ENCODE measurements at regions not wholly inside any gene's neighbourhood (a gene's known extent, or its start where the extent isn't known, plus 50 kb on each side); places are given as distances from the start of the nearest gene placed in this dataset.

DNA sequence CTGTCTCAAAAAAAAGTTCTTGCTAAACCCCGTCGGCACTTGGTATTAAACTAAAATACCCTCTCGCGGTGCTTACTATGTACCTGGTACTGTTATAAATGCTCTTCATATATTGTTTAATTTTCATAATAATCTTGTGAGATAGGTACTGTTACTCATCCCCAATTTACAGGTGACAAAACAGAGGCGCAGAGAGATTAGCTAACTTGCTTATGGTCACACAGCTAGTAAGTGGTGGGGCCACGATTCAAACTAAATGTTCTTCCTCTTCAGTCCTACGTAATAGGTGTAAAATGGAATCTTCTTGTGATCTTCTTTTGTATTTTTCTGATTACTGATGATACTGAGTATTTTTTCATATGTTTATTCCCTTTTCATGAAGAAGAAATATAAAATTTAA is 51.3 kb downstream of the TET3 start:
- H3K4me3 Mint-ChIP-seq, result no peak overlapping the region

DNA sequence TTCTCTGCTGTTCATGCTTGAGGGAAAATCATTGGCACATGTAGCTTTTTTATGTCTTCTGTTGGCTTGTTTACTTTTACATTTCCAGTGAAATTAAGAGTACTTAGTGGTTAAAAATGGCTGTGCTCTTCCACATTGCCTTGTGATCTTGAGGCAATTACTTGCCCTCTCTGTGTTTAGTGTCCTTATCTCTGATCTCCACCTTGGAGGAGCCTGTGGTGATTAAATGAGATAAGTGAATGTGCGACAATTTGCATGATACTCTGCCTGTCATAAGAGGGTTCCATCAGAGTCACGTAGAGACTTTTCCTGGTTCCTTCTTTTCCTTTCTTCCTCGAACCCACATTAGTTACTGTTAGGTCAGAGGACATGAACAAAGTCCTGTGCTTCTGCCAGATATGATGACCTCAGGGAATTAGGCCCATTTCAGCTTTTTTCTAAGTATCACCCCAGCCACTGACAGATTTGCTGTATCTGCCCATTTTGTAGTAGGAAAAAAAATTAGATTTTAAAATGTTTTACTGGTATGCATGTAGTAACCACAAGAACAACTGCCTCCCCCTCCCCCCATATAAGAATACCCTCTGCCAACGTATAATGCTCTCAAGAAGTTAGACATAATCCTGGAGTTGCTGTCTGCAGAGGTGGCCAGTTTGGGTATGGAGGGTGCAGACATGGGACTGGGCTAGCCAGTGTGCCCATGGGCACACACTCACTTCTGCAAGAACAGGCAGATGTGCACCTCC is 51.9 kb downstream of the TET3 start:
- no peak for DNase-seq
- peaks cover 65% of the 10 kb centered on the region for H3K4me1 Mint-ChIP-seq
- peaks cover 4% of the 10 kb centered on the region for H3K27me3 Mint-ChIP-seq
- H3K9me3 Mint-ChIP-seq, result no peaks in the 10 kb centered on the region
- H3K4me3 Mint-ChIP-seq, result no peak overlapping the region
- peaks cover 6% of the 10 kb centered on the region for H3K36me3 Mint-ChIP-seq
- H3K27ac Mint-ChIP-seq, result no peak overlapping the region
- CTCF ChIA-PET, result no interaction called here

More for the DNA sequence above, 51.3 kb downstream of the TET3 start:
- Mint-ChIP-seq H3K27me3 (peaks cover 4% of the 10 kb centered on the region), H3K36me3 (peaks cover 6% of the 10 kb centered on the region), H3K9me3 (no peaks in the 10 kb centered on the region), H3K4me1 (peaks cover 67% of the 10 kb centered on the region), H3K27ac (no peak overlapping the region)
- CTCF ChIA-PET, result no interaction called here
- DNase-seq, result no peak

DNA sequence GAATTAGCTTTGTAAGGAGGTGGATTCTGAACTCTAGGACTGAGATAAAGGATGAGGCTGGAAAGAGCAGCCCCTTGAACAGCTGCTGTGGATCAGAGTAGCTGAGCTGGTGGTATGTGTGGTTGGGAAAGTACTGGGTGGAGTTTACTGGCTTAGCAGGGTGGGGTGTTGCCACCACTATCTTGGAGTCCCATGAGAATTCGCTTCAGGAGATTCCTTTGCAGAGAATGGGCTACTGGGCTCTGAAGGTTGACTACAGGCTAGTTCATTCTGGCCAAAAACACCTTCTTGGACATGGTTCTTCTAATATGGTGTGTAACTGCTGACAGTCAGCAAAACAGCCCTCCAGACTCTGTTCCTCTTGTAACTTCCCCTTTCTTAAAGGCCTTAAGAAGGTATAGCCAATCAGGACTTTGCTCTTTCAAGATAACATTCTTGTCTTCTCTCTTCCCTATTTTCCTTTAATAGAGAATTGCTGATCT is 52.7 kb downstream of the TET3 start:
- H3K4me3 Mint-ChIP-seq, result no peak overlapping the region
- H3K9me3 Mint-ChIP-seq, result no peaks in the 10 kb centered on the region

DNA sequence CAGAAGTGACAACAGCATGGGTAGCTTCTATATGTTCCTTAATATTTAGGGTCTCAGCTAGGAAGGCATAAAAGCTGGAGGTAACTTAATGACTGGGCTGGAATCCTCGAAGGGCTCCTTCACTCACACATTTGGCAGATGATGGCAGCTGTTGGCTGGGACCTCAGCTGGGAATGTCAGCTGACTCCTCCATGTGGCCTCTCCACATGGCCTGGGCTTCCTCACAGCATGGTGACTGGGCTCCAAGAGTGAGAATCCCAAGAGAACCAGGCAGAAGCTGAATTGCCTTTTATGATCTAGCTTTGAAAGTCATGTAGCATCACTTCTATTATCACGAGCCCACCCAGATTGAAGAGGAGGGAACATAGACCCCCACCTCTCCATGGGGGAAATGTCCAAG is 54.9 kb downstream of the TET3 start:
- Mint-ChIP-seq H3K27ac (no peak overlapping the region), H3K4me3 (no peak overlapping the region), H3K27me3 (no peaks in the 10 kb centered on the region), H3K36me3 (peaks cover 6% of the 10 kb centered on the region), H3K4me1 (peaks cover 53% of the 10 kb centered on the region), H3K9me3 (no peaks in the 10 kb centered on the region)
- no peak for DNase-seq
- CTCF ChIA-PET, result no interaction called here

More for the DNA sequence above, 52.7 kb downstream of the TET3 start:
- DNase-seq, result no peak
- Mint-ChIP-seq H3K27ac (no peak overlapping the region), H3K36me3 (peaks cover 6% of the 10 kb centered on the region), H3K27me3 (no peaks in the 10 kb centered on the region), H3K4me1 (peaks cover 61% of the 10 kb centered on the region)
- CTCF ChIA-PET, result no interaction called here

DNA sequence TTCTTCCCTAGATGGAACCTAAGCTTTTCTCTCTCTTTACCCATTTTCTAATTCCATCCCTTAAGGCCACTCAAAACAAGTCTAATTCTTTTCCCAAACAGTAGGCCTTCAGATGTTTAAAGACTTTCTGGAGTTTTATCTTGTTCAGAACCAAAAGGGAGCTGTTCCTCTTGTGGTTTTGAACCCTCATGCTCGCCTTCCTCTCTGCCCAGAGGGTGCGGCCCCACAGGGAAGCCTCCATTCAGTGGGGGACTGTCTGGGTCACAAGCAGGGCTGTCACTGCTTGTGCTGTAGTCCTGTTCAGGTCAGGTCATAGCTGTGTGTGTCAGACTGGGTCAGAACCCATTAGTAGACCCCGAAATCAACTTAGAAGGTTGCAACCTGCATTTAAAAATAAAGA is 56.5 kb downstream of the TET3 start:
- peaks cover 49% of the 10 kb centered on the region for H3K4me1 Mint-ChIP-seq

DNA sequence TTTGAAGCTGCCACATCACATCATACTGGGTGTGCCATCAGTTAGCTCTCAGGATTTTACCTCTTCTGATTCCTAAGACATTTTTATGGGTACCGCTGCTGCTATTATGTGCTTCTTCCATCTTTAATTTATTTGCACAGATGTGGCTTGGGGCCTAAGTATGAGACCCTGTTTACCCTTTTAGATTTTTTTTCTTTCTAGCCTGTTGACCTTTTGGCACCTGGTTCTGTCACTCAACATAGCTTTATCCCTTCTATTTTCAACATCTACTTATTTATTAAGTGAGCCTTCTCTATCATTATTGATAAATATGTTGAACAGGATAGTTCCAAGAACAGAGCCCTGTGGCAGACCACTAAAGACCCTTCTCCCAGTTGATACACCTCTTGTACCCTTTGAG is 57.0 kb downstream of the TET3 start:
- DNase-seq, result no peak
- Mint-ChIP-seq H3K9me3 (no peaks in the 10 kb centered on the region), H3K4me1 (peaks cover 44% of the 10 kb centered on the region), H3K4me3 (no peak overlapping the region), H3K27ac (no peak overlapping the region), H3K36me3 (peaks cover 13% of the 10 kb centered on the region), H3K27me3 (no peaks in the 10 kb centered on the region)
- CTCF ChIA-PET, result interaction anchor here (0.7 kb wide), 1 partner anchor 11 kb away, joined by 3 read pairs; no protein-coding TSS in a partner anchor

More for the DNA sequence above, 56.5 kb downstream of the TET3 start:
- no peaks in the 10 kb centered on the region for H3K9me3 Mint-ChIP-seq
- H3K27ac Mint-ChIP-seq, result no peak overlapping the region
- peaks cover 9% of the 10 kb centered on the region for H3K36me3 Mint-ChIP-seq
- CTCF ChIA-PET, result interaction anchor here (0.7 to 1.3 kb wide), 3 partner anchors 12 to 79 kb away, joined by 3 to 4 read pairs (median 3); no protein-coding TSS in a partner anchor
- DNase-seq, result no peak
- no peak overlapping the region for H3K4me3 Mint-ChIP-seq
- H3K27me3 Mint-ChIP-seq, result no peaks in the 10 kb centered on the region

DNA sequence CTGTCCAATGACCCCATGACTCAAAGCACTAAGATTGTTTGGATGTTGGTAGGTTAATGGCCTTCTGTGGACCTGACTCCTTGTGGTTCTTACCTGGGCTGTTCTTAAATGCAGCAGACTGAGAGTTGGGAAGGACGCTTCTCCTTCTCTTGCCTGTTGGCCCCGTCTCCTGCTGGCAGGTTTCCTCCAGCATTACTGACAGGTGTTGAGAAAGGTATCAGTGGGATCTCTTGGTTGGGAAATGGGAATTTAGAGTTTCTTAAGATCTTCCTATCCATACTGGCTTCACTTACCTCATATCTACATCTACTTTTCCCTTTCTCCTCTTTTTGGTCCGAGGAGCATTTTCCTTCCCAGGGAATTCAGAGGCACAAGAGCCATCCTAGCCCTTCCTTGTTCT is 57.9 kb downstream of the TET3 start:
- Mint-ChIP-seq H3K36me3 (peaks cover 21% of the 10 kb centered on the region), H3K4me1 (peaks cover 35% of the 10 kb centered on the region), H3K27me3 (no peaks in the 10 kb centered on the region), H3K27ac (no peak overlapping the region), H3K9me3 (no peaks in the 10 kb centered on the region), H3K4me3 (no peak overlapping the region)
- CTCF ChIA-PET, result no interaction called here
- DNase-seq, result no peak

DNA sequence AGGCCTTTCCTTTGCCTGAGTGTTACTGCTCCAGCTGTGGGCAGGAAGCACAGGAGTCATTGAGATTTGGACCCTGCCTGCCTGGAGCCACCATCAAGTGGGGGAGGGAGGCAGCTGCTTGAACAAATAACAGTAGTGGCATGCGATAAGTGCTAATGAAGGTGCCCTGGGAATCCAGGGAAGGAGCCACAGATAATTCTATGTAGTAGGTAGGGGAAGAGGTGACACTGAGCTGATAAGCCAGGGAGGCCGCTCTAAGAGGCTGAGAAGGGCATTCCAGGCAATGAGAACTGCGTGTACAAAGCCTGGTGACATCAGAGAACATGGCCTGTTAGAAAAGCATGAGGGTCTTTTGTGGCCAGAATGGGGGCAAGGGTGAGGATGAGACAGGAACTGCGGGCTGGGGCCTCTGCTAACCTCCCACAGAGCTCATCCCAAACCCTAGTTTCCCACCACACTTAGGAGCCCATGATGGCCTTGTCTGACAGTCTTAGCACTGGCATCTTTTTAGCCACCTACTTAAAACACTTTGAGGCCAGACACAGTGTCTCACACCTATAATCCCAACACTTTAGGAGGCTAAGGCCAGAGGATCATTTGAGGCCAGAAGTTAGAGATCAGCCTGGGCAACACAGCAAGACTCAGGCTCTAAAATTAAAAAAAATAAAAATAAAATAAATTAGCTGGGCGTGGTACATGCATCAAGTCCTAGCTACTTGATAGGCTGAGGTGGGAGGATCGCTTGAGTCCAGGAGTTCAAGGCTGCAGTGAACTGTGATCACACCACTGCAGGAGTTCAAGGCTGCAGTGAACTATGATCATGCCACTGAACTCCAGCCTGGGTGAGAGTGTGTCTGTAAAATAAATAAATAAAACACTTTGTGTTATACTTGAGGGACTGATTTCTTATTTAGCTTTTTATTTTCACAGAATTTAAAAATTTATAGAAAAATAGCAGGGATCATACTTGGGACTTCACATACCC is 58.9 kb downstream of the TET3 start:
- DNase-seq, result no peak
- Mint-ChIP-seq H3K9me3 (no peaks in the 10 kb centered on the region), H3K27ac (no peak overlapping the region), H3K4me1 (peaks cover 28% of the 10 kb centered on the region), H3K36me3 (peaks cover 28% of the 10 kb centered on the region), H3K4me3 (no peak overlapping the region), H3K27me3 (no peaks in the 10 kb centered on the region)
- CTCF ChIA-PET, result no interaction called here

DNA sequence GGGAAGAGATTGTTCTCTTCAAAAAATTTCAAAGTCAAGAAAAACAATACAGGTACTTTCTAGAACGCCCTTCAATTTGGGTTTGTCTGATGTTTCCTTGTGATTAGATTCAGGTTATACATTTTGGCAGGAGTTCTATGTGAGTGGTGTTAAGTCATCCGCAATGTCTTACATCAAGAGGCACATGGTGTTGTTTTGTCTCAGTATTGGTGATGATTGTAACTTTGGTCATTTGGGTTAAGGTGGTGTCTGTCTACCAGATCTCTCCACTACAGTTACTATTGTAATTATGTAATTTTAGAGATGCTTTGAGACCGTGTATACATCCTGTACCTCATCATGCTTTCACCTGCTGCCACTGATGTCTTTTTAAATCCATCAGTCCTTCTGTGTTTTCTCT is 60.3 kb downstream of the TET3 start:
- Mint-ChIP-seq H3K27ac (no peak overlapping the region), H3K9me3 (no peaks in the 10 kb centered on the region), H3K36me3 (peaks cover 30% of the 10 kb centered on the region), H3K4me1 (peaks cover 25% of the 10 kb centered on the region), H3K4me3 (no peak overlapping the region), H3K27me3 (no peaks in the 10 kb centered on the region)
- CTCF ChIA-PET, result no interaction called here
- no peak for DNase-seq

DNA sequence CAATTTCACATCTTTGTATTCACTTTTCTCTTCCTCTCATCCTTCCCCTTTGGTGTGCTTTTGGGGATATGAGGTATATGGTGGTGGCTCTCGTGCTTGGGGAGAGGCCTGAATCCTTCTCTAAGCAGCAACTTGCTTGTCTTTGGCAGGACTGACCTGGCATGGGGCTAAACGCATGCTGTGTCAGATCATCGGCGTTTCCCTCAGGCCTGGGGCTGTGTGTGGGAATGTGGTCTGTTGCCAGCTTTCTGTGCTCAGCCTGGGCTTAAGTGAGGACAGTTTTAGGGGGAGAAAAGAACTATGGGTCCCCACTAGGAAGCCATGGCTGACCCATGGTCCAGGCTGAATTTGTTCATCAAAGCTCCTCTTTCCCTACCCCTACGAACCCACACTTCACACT is 60.7 kb downstream of the TET3 start:
- Mint-ChIP-seq H3K27me3 (no peaks in the 10 kb centered on the region), H3K27ac (no peak overlapping the region), H3K9me3 (no peaks in the 10 kb centered on the region), H3K4me3 (no peak overlapping the region), H3K4me1 (peaks cover 21% of the 10 kb centered on the region), H3K36me3 (peaks cover 28% of the 10 kb centered on the region)
- no peak for DNase-seq
- CTCF ChIA-PET, result no interaction called here

DNA sequence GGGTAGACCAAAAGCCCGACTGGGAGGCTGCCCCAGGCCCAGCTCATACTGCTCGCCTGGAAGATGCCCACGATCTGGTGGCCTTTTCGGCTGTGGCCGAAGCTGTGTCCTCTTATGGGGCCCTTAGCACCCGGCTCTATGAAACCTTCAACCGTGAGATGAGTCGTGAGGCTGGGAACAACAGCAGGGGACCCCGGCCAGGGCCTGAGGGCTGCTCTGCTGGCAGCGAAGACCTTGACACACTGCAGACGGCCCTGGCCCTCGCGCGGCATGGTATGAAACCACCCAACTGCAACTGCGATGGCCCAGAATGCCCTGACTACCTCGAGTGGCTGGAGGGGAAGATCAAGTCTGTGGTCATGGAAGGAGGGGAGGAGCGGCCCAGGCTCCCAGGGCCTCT is 61.7 kb downstream of the TET3 start:
- Mint-ChIP-seq H3K27me3 (no peaks in the 10 kb centered on the region), H3K27ac (no peak overlapping the region), H3K36me3 (peaks cover 28% of the 10 kb centered on the region), H3K4me1 (peaks cover 14% of the 10 kb centered on the region), H3K4me3 (no peak overlapping the region), H3K9me3 (no peaks in the 10 kb centered on the region)
- CTCF ChIA-PET, result no interaction called here
- DNase-seq, result no peak

DNA sequence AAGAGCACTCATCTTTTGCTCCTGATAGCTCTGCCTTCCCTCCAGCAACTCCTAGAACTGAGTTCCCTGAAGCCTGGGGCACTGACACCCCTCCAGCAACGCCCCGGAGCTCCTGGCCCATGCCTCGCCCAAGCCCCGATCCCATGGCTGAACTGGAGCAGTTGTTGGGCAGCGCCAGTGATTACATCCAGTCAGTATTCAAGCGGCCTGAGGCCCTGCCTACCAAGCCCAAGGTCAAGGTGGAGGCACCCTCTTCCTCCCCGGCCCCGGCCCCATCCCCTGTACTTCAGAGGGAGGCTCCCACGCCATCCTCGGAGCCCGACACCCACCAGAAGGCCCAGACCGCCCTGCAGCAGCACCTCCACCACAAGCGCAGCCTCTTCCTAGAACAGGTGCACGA is 62.4 kb downstream of the TET3 start:
- CTCF ChIA-PET, result no interaction called here
- no peak for DNase-seq
- peaks cover 15% of the 10 kb centered on the region for H3K4me1 Mint-ChIP-seq
- H3K27me3 Mint-ChIP-seq, result no peaks in the 10 kb centered on the region
- peak overlapping the region; percentile 26 for H3K27ac Mint-ChIP-seq
- H3K36me3 Mint-ChIP-seq, result peaks cover 28% of the 10 kb centered on the region
- no peak overlapping the region for H3K4me3 Mint-ChIP-seq
- no peaks in the 10 kb centered on the region for H3K9me3 Mint-ChIP-seq

DNA sequence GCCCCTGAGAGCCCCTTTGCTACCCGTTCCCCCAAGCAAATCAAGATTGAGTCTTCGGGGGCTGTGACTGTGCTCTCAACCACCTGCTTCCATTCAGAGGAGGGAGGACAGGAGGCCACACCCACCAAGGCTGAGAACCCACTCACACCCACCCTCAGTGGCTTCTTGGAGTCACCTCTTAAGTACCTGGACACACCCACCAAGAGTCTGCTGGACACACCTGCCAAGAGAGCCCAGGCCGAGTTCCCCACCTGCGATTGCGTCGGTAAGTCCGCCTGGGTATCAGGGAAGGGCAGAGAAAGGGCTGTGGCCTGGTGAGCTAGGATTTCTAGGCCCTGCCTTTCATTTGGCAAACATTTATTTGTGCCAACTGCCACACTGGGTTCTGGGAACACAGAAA is 63.4 kb downstream of the TET3 start:
- CTCF ChIA-PET, result no interaction called here

DNA sequence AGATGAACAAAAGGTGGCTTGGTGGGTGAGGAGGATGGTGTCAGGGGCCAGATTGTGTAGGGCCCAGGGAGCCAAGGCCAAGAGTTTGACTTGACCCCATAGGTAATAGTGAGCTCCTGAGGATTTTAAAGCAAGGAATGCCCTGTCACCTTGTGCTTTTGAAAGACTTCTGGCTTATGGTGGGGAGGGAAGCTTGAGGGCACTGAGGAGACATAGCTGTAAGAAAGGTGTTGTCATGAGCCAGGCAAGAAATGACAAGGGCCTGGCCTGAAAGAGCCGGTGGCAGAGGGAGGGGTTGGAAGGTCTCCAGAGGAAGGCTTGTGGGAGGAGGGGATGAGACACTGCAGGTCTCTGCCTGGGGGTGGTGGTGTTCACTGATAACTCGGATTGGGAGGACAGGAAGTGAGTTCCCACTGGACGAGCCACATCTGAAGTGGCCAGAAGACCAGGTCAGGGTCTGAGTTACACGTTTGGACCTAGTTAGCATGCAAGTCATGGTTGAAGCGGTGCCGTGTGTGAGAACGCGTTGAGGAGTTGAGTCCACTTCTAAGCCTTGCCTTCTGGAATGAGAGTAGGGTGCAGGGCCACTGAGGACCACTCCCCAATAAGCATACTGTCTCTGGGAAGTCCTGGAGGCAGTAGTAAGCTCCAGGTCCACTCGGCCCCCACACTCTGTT is 64.3 kb downstream of the TET3 start:
- Mint-ChIP-seq H3K27me3 (no peaks in the 10 kb centered on the region), H3K36me3 (peaks cover 34% of the 10 kb centered on the region), H3K27ac (no peak overlapping the region), H3K9me3 (no peaks in the 10 kb centered on the region), H3K4me3 (no peak overlapping the region), H3K4me1 (peaks cover 21% of the 10 kb centered on the region)
- CTCF ChIA-PET, result no interaction called here
- no peak for DNase-seq

More for the DNA sequence above, 63.4 kb downstream of the TET3 start:
- Mint-ChIP-seq H3K27me3 (no peaks in the 10 kb centered on the region), H3K9me3 (no peaks in the 10 kb centered on the region), H3K27ac (no peak overlapping the region), H3K4me1 (peaks cover 13% of the 10 kb centered on the region), H3K4me3 (no peak overlapping the region), H3K36me3 (peaks cover 28% of the 10 kb centered on the region)
- no peak for DNase-seq

Data from activated naive CD4-positive, alpha-beta T cell treated with anti-CD3 and anti-CD28 coated beads, Interleukin-2, amount 10 ng/mL, durations not matched to agents 7 days and 5 days (primary cell).